ENCODE measurements at regions not wholly inside any gene's neighbourhood (a gene's known extent, or its start where the extent isn't known, plus 50 kb on each side); places are given as distances from the start of the nearest gene placed in this dataset.

DNA sequence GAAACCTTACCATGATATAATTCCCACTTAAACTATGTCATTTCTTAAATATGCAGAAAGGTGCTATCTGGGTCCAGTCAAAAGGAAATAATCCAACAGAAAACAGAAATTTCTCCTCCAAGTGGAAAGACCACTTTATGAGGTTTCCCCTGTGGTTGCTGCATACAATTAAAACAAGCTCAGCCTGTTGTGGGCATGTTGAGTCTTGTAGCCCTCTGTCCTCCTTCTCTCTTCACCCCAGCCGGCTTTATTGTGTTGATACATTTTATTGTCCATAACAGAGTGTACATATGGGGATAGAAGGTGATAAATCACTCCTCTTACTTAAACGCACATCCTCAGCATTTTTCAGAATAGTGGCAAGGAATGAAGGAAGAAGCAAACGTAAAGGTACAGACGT is 126.0 kb upstream of the MTNR1B start:
- Mint-ChIP-seq H3K27me3 (ENCODE audit: insufficient read depth, low read depth) (peaks cover 3% of the 10 kb centered on the region), H3K4me3 (no peak overlapping the region), H3K9me3 (no peaks in the 10 kb centered on the region), H3K27ac (peak overlapping the region; percentile 6), H3K4me1 (peaks cover 28% of the 10 kb centered on the region), H3K36me3 (peaks cover 25% of the 10 kb centered on the region)
- no peaks in the 10 kb centered on the region for H3K36me3 ChIP-seq
- H3K79me2 ChIP-seq (ENCODE audit: low read depth) = no peaks in the 10 kb centered on the region
- no peaks in the 10 kb centered on the region for H3K27me3 ChIP-seq
- H3K4me2 ChIP-seq = no peak overlapping the region
- no peak for DNase-seq (ENCODE audit: low spot score)
- H3K9me3 ChIP-seq (ENCODE audit: low read depth) = no peaks in the 10 kb centered on the region
- no peaks in the 10 kb centered on the region for H3F3A ChIP-seq (ENCODE audit: low read depth)
- H4K20me1 ChIP-seq (ENCODE audit: low read depth) = no peaks in the 10 kb centered on the region
- H3K4me1 ChIP-seq = peaks cover 13% of the 10 kb centered on the region
- no peak overlapping the region for H3K4me3 ChIP-seq
- TF ChIP-seq EZH2 (IDR thresholded peaks at IDR 0.05) = no peak
- no peak overlapping the region for H3K9ac ChIP-seq
- H2AFZ ChIP-seq (replicated peaks) = no peak overlapping the region
- H3K27ac ChIP-seq = no peak overlapping the region

GRCh38 chr11:92844197-92844596 is 125.3 kb upstream of the MTNR1B start:
- Histone ChIP-seq H2AFZ (replicated peaks) (no peak overlapping the region), H3K4me2 (no peak overlapping the region), H3K36me3 (no peaks in the 10 kb centered on the region), H3K27me3 (no peaks in the 10 kb centered on the region), H3K4me1 (peaks cover 6% of the 10 kb centered on the region), H3K4me3 (no peak overlapping the region), H3K79me2 (ENCODE audit: low read depth) (no peaks in the 10 kb centered on the region), H3K27ac (no peak overlapping the region), H3F3A (ENCODE audit: low read depth) (no peaks in the 10 kb centered on the region), H3K9ac (no peak overlapping the region), H4K20me1 (ENCODE audit: low read depth) (no peaks in the 10 kb centered on the region), H3K9me3 (ENCODE audit: low read depth) (no peaks in the 10 kb centered on the region)
- no peak overlapping the region for H3K27ac Mint-ChIP-seq
- H3K4me3 Mint-ChIP-seq = no peak overlapping the region
- peaks cover 7% of the 10 kb centered on the region for H3K27me3 Mint-ChIP-seq (ENCODE audit: insufficient read depth, low read depth)
- no peak for TF ChIP-seq EZH2phosphoT487 (IDR thresholded peaks at IDR 0.05)
- TF ChIP-seq, protein P1, sequence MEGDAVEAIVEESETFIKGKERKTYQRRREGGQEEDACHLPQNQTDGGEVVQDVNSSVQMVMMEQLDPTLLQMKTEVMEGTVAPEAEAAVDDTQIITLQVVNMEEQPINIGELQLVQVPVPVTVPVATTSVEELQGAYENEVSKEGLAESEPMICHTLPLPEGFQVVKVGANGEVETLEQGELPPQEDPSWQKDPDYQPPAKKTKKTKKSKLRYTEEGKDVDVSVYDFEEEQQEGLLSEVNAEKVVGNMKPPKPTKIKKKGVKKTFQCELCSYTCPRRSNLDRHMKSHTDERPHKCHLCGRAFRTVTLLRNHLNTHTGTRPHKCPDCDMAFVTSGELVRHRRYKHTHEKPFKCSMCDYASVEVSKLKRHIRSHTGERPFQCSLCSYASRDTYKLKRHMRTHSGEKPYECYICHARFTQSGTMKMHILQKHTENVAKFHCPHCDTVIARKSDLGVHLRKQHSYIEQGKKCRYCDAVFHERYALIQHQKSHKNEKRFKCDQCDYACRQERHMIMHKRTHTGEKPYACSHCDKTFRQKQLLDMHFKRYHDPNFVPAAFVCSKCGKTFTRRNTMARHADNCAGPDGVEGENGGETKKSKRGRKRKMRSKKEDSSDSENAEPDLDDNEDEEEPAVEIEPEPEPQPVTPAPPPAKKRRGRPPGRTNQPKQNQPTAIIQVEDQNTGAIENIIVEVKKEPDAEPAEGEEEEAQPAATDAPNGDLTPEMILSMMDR (IDR thresholded peaks at IDR 0.05) = no peak
- TF ChIP-seq EZH2 (IDR thresholded peaks at IDR 0.05) = no peak
- H3K9me3 Mint-ChIP-seq = no peaks in the 10 kb centered on the region
- DNase-seq (ENCODE audit: low spot score) = no peak
- H3K36me3 Mint-ChIP-seq = peaks cover 25% of the 10 kb centered on the region
- H3K4me1 Mint-ChIP-seq = peaks cover 21% of the 10 kb centered on the region

- Histone ChIP-seq H3K9ac (no peak overlapping the region), H3K27me3 (no peaks in the 10 kb centered on the region), H3K36me3 (no peaks in the 10 kb centered on the region), H3K4me2 (no peak overlapping the region), H3K4me3 (no peak overlapping the region), H3K4me1 (peaks cover 3% of the 10 kb centered on the region), H4K20me1 (ENCODE audit: low read depth) (no peaks in the 10 kb centered on the region), H3F3A (ENCODE audit: low read depth) (no peaks in the 10 kb centered on the region), H3K27ac (no peak overlapping the region), H2AFZ (replicated peaks) (no peak overlapping the region), H3K79me2 (ENCODE audit: low read depth) (no peaks in the 10 kb centered on the region), H3K9me3 (ENCODE audit: low read depth) (no peaks in the 10 kb centered on the region)
- Mint-ChIP-seq H3K27ac (no peak overlapping the region), H3K4me1 (peaks cover 18% of the 10 kb centered on the region), H3K9me3 (no peaks in the 10 kb centered on the region), H3K36me3 (peaks cover 18% of the 10 kb centered on the region), H3K27me3 (ENCODE audit: insufficient read depth, low read depth) (peaks cover 12% of the 10 kb centered on the region), H3K4me3 (no peak overlapping the region)
- TF ChIP-seq EZH2phosphoT487 (IDR thresholded peaks at IDR 0.05) (no peak), EZH2 (IDR thresholded peaks at IDR 0.05) (no peak)
- TF ChIP-seq, protein P1 (IDR thresholded peaks at IDR 0.05) = no peak
- no peak for DNase-seq (ENCODE audit: low spot score)
Measured at GRCh38 chr11:92845390-92845789, 124.1 kb upstream of the MTNR1B start.

DNA sequence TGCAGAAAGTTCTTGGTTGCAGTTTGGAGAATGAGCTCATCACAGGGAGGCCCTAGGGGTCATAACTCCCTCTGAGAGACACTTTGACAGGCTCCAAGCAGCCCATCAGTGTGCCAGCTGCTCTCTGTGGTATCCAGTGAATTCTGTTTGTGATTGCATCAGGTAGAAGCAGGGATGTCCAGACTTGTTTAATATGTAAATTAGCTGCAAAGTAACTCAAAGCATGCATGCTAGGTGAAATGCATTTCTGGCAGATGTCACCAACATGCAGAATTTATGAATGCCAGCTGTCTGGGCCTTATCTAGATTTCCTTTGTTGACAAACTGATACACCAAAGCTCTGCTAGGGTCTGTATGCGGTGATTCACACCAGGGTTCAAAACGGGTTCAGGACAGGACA is 123.6 kb upstream of the MTNR1B start:
- no peaks in the 10 kb centered on the region for H3K36me3 ChIP-seq
- Mint-ChIP-seq H3K27me3 (ENCODE audit: insufficient read depth, low read depth) (peaks cover 12% of the 10 kb centered on the region), H3K36me3 (peaks cover 15% of the 10 kb centered on the region), H3K9me3 (no peaks in the 10 kb centered on the region), H3K4me3 (no peak overlapping the region), H3K4me1 (peaks cover 15% of the 10 kb centered on the region), H3K27ac (no peak overlapping the region)
- H2AFZ ChIP-seq (replicated peaks) = no peak overlapping the region
- H3K27me3 ChIP-seq = no peaks in the 10 kb centered on the region
- no peaks in the 10 kb centered on the region for H3K79me2 ChIP-seq (ENCODE audit: low read depth)
- TF ChIP-seq, protein P1 (IDR thresholded peaks at IDR 0.05) = no peak
- TF ChIP-seq EZH2 (IDR thresholded peaks at IDR 0.05) (no peak), EZH2phosphoT487 (IDR thresholded peaks at IDR 0.05) (no peak)
- no peaks in the 10 kb centered on the region for H4K20me1 ChIP-seq (ENCODE audit: low read depth)
- peaks cover 3% of the 10 kb centered on the region for H3K4me1 ChIP-seq
- no peak overlapping the region for H3K27ac ChIP-seq
- no peak for DNase-seq (ENCODE audit: low spot score)
- no peaks in the 10 kb centered on the region for H3K9me3 ChIP-seq (ENCODE audit: low read depth)
- H3K9ac ChIP-seq = no peak overlapping the region
- H3F3A ChIP-seq (ENCODE audit: low read depth) = no peaks in the 10 kb centered on the region
- H3K4me2 ChIP-seq = no peak overlapping the region
- no peak overlapping the region for H3K4me3 ChIP-seq
